GM12878 (cell line): ENCODE measurements at regions not wholly inside any gene's neighbourhood (a gene's known extent, or its start where the extent isn't known, plus 50 kb on each side); places are given as distances from the start of the nearest gene placed in this dataset.

Source experiments
- BHLHE40 ChIP-seq, 2 experiments: fragments of 450-650 bp in 1 of 2; IDR thresholded peaks; 2 replicates each; pipeline ENCODE4 v1.6.1; 2011 to 2017; ENCODE audit warnings: low read depth in 2 of 2, borderline replicate concordance in 1 of 2, improper control_type of control experiment in 1 of 2, low read length in 1 of 2, mild to moderate bottlenecking in 1 of 2
- CHD2 ChIP-seq: IDR thresholded peaks from 2 replicates; pipeline ENCODE4 v1.6.1; 2011; ENCODE audit warnings: low read depth, low read length, improper control_type of control experiment, borderline replicate concordance
- NKRF ChIP-seq: fragments of 450-650 bp; conservative IDR thresholded peaks from 2 replicates; pipeline ENCODE4 v1.6.1; 2017; ENCODE audit warnings: mild to moderate bottlenecking, moderate library complexity
- NR2F1 ChIP-seq: fragments of 450-650 bp; conservative IDR thresholded peaks from 2 replicates; pipeline ENCODE4 v1.6.1; 2017; ENCODE audit warnings: mild to moderate bottlenecking
- SKIL ChIP-seq: fragments of 450-650 bp; IDR thresholded peaks from 2 replicates; pipeline ENCODE4 v1.6.1; 2017; ENCODE audit warnings: mild to moderate bottlenecking, low read depth, inconsistent platforms; ENCODE audit not compliant: poor library complexity, severe bottlenecking
- SMAD5 ChIP-seq: IDR thresholded peaks from 2 replicates; pipeline ENCODE4 v1.6.1; 2016; ENCODE audit warnings: antibody characterized with exemption, low read depth
- USF1 ChIP-seq: IDR thresholded peaks from 2 replicates; pipeline ENCODE4 v1.6.1; 2011; ENCODE audit warnings: borderline replicate concordance, low read depth, mild to moderate bottlenecking, moderate library complexity, mixed read lengths, low read length; ENCODE audit not compliant: insufficient read depth; ENCODE audit errors: extremely low read length

- TF ChIP-seq NKRF (no peak), BHLHE40 (IDR thresholded peaks at IDR 0.05; ENCODE audit: borderline replicate concordance in 1 of 2, low read depth in 2 of 2, low read length in 1 of 2) (no peak), USF1 (no peak), SMAD5 (no peak), NR2F1 (no peak), CHD2 (no peak), SKIL (no peak)
These were observed 61.8 kb upstream of the ITPKB start (continued) for GRCh38 chr1:226800763-226801380.
